HCT116 (cell line): ENCODE measurements at regions not wholly inside any gene's neighbourhood (a gene's known extent, or its start where the extent isn't known, plus 50 kb on each side); places are given as distances from the start of the nearest gene placed in this dataset.

Source experiments
- ATAC-seq: fragments of 200-7000 bp; cut with Tn5 transposase; 2 replicates; pipeline ENCODE4 v1.9.1; 2020; ENCODE audit warnings: mild to moderate bottlenecking, moderate library complexity
- BruUV-seq: library from RNA; stranded (reverse); fragments of 400-500 nt; replicated peaks from 2 replicates; lab custom pipeline; 2021; lab: Mats Ljungman, UMichigan
- CTCF ChIA-PET: fragments of 300-600 bp; sonication (Branson Sonifier 250); formaldehyde crosslinking; loops from one replicate; lab custom pipeline; 2021; ENCODE audit warnings: antibody characterized with exemption; lab: Charles Lee
- POLR2A ChIA-PET: fragments of 300-600, 350-600 bp; sonication (Branson Sonifier 250); formaldehyde crosslinking; loops from one replicate; lab custom pipeline; 2021; ENCODE audit warnings: antibody characterized with exemption; lab: Charles Lee
- RAD21 ChIA-PET, 2 experiments: fragments of 300-600 bp; sonication (Branson Sonifier 250); formaldehyde crosslinking; loops; one replicate each; lab custom pipeline; 2023; ENCODE audit warnings: low total read pairs in 2 of 2; ENCODE audit not compliant: uncharacterized antibody in 2 of 2, unreplicated experiment in 2 of 2, low non-redundant PET in 1 of 2; lab: Charles Lee
- DNase-seq: peaks from one replicate; pipeline ENCODE4 v3.0.0-alpha.2; 2010; ENCODE audit warnings: low read depth, low spot score
- H2AFZ ChIP-seq: fragments of 200-600 bp; shearing (Covaris generic), sonication (generic); 2 replicates; pipeline ENCODE4 v1.6.1; 2017; ENCODE audit warnings: low read depth, mixed run types, mixed read lengths, antibody characterized with exemption, low read length; ENCODE audit not compliant: poor library complexity, severe bottlenecking
- H3K27ac ChIP-seq: 2 replicates; pipeline ENCODE4 v1.5.1; 2012; ENCODE audit warnings: low read depth, low read length
- H3K27me3 ChIP-seq: fragments of 200-600 bp; sonication (generic); 2 replicates; pipeline ENCODE4 v1.6.1; 2016; ENCODE audit warnings: mixed run types, low read length, mixed read lengths; ENCODE audit not compliant: insufficient read depth
- H3K36me3 ChIP-seq, 2 experiments: fragments of 200-500 bp in 1 of 2; fragments of 200-600 bp in 1 of 2; sonication (Bioruptor generic) in 1 of 2; sonication (generic) in 1 of 2; 2 replicates each; pipeline versions ENCODE4 v1.5.1 to v1.6.1; 2014 to 2016; ENCODE audit warnings: low read length in 2 of 2, inconsistent platforms in 1 of 2, mixed read lengths in 1 of 2, mixed run types in 1 of 2; ENCODE audit not compliant: insufficient read depth in 2 of 2, control insufficient read depth in 1 of 2
- H3K4me1 ChIP-seq, 2 experiments: fragments of 200-600 bp in 1 of 2; sonication (generic) in 1 of 2; 2 replicates each; pipeline versions ENCODE4 v1.5.1 to v1.6.1; 2012 to 2017; ENCODE audit warnings: low read length in 2 of 2, inconsistent platforms in 1 of 2, mild to moderate bottlenecking in 1 of 2, mixed read lengths in 1 of 2, mixed run types in 1 of 2, moderate library complexity in 1 of 2; ENCODE audit not compliant: insufficient read depth in 2 of 2, control insufficient read depth in 1 of 2
- H3K4me2 ChIP-seq: fragments of 200-600 bp; sonication (generic); 2 replicates; pipeline ENCODE4 v1.6.1; 2017; ENCODE audit warnings: mixed run types, low read length, mixed read lengths
- H3K4me3 ChIP-seq, 2 experiments: fragments of 200-600 bp in 1 of 2; sonication (generic) in 1 of 2; replicated peaks in 1 of 2; 2 replicates each; pipeline ENCODE4 v1.5.1; 2011 to 2016; ENCODE audit warnings: low read length in 2 of 2, control low read depth in 1 of 2, low read depth in 1 of 2, mild to moderate bottlenecking in 1 of 2, mixed read lengths in 1 of 2, mixed run types in 1 of 2
- H3K79me2 ChIP-seq: fragments of 200-600 bp; sonication (generic); 2 replicates; pipeline ENCODE4 v1.6.1; 2017; ENCODE audit warnings: mild to moderate bottlenecking, mixed run types, low read length, moderate library complexity, mixed read lengths; ENCODE audit not compliant: insufficient read depth
- H3K9ac ChIP-seq: fragments of 200-600 bp; sonication (generic); 2 replicates; pipeline ENCODE4 v1.6.1; 2016; ENCODE audit warnings: low read length, mixed read lengths
- H3K9me2 ChIP-seq: fragments of 200-600 bp; sonication (generic), shearing (Covaris generic); 2 replicates; pipeline ENCODE4 v1.6.1; 2017; ENCODE audit warnings: mixed run types, mild to moderate bottlenecking, moderate library complexity; ENCODE audit not compliant: insufficient read depth
- H3K9me3 ChIP-seq, 2 experiments: fragments of 200-500 bp in 1 of 2; fragments of 200-600 bp in 1 of 2; sonication (Bioruptor generic) in 1 of 2; sonication (generic) in 1 of 2; 2 replicates each; pipeline ENCODE4 v1.6.1; 2014 to 2017; ENCODE audit warnings: low read length in 2 of 2, mixed read lengths in 2 of 2, inconsistent platforms in 1 of 2, low read depth in 1 of 2, mild to moderate bottlenecking in 1 of 2, mixed run types in 1 of 2, moderate library complexity in 1 of 2; ENCODE audit not compliant: control insufficient read depth in 1 of 2, insufficient read depth in 1 of 2
- H4K20me1 ChIP-seq: fragments of 200-600 bp; sonication (generic), shearing (Covaris generic); 2 replicates; pipeline ENCODE4 v1.6.1; 2017; ENCODE audit warnings: mixed run types, mild to moderate bottlenecking, moderate library complexity; ENCODE audit not compliant: insufficient read depth
- CBX3 ChIP-seq: IDR thresholded peaks from 2 replicates; pipeline ENCODE4 v1.6.1; 2012; ENCODE audit warnings: low read depth
- CEBPB ChIP-seq: IDR thresholded peaks from 2 replicates; pipeline ENCODE4 v1.6.1; 2012; ENCODE audit warnings: low read depth
- EGR1 ChIP-seq: IDR thresholded peaks from 2 replicates; pipeline ENCODE4 v1.6.1; 2012; ENCODE audit warnings: low read depth
- ELF1 ChIP-seq: IDR thresholded peaks from 2 replicates; pipeline ENCODE4 v1.6.1; 2012; ENCODE audit warnings: low read depth, borderline replicate concordance
- EZH2 ChIP-seq: fragments of 200-600 bp; sonication (generic); IDR thresholded peaks from 2 replicates; pipeline ENCODE4 v1.6.1; 2017; ENCODE audit warnings: antibody characterized with exemption, mixed run types
- EZH2phosphoT487 ChIP-seq: fragments of 200-600 bp; IDR thresholded peaks from 2 replicates; pipeline ENCODE4 v1.6.1; 2018; ENCODE audit warnings: antibody characterized with exemption, borderline replicate concordance
- FOSL1 ChIP-seq: IDR thresholded peaks from 2 replicates; pipeline ENCODE4 v1.6.1; 2012; ENCODE audit warnings: low read depth
- JUND ChIP-seq: IDR thresholded peaks from 2 replicates; pipeline ENCODE4 v1.6.1; 2012
- POLR2AphosphoS5 ChIP-seq: IDR thresholded peaks from 2 replicates; pipeline ENCODE4 v1.6.1; 2011; ENCODE audit warnings: mild to moderate bottlenecking, low read depth, low read length, moderate library complexity
- SIN3A ChIP-seq: IDR thresholded peaks from 2 replicates; pipeline ENCODE4 v1.6.1; 2012; ENCODE audit warnings: low read depth
- SP1 ChIP-seq: IDR thresholded peaks from 2 replicates; pipeline ENCODE4 v1.6.1; 2012; ENCODE audit warnings: low read depth
- YY1 ChIP-seq: IDR thresholded peaks from 2 replicates; pipeline ENCODE4 v1.6.1; 2011; ENCODE audit warnings: low read length, low read depth, moderate library complexity, mild to moderate bottlenecking; ENCODE audit not compliant: insufficient replicate concordance; ENCODE audit errors: extremely low read depth
- ZNF274 ChIP-seq: fragments of 200-500 bp; sonication (Bioruptor generic); IDR thresholded peaks from 2 replicates; pipeline ENCODE4 v1.6.1; 2014; ENCODE audit warnings: mild to moderate bottlenecking, low read depth, low read length, inconsistent platforms
- intact Hi-C: fragments of 100-400 bp; cut with micrococcal nuclease; formaldehyde crosslinking; loops from 2 replicates; pipeline ENCODE4 v1.10.0; 2022
- TF ChIP-seq, protein P1 (sequence below): IDR thresholded peaks from 2 replicates; pipeline ENCODE4 v1.6.1; 2012
- TF ChIP-seq, protein P2 (sequence below): IDR thresholded peaks from 2 replicates; pipeline ENCODE4 v1.6.1; 2012; ENCODE audit warnings: low read depth
- TF ChIP-seq, protein P3 (sequence below): IDR thresholded peaks from 2 replicates; pipeline ENCODE4 v1.6.1; 2011; ENCODE audit warnings: mild to moderate bottlenecking, low read length, moderate library complexity; ENCODE audit not compliant: insufficient replicate concordance; ENCODE audit errors: extremely low read depth

DNA sequence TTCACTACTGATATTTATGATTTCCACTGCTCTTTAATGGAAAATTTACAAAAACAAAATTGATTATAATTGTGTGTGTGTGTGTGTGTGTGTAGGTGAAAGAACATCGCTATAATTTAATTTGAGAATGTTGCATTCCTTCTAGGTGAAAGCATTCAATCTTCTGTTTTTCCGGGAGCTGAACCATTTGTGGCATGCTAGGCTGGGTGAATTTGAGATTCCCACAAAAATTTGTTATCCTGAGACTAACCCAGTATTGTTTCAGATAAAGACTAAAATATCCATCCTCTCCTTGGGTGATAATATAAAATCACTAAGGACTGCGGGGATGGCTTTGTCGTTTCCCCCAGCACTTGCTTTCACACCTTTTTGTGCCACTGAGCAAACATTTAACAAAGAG lies 911.2 kb upstream of the PIK3C3 start:
- TF ChIP-seq EGR1 (no peak), YY1 (no peak), CEBPB (no peak), POLR2AphosphoS5 (no peak), CBX3 (no peak), SIN3A (no peak), ELF1 (no peak), EZH2 (no peak), EZH2phosphoT487 (no peak), JUND (no peak), FOSL1 (no peak), SP1 (no peak), ZNF274 (no peak)
- TF ChIP-seq, protein P1, sequence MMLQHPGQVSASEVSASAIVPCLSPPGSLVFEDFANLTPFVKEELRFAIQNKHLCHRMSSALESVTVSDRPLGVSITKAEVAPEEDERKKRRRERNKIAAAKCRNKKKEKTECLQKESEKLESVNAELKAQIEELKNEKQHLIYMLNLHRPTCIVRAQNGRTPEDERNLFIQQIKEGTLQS: no peak
- TF ChIP-seq, protein P2, sequence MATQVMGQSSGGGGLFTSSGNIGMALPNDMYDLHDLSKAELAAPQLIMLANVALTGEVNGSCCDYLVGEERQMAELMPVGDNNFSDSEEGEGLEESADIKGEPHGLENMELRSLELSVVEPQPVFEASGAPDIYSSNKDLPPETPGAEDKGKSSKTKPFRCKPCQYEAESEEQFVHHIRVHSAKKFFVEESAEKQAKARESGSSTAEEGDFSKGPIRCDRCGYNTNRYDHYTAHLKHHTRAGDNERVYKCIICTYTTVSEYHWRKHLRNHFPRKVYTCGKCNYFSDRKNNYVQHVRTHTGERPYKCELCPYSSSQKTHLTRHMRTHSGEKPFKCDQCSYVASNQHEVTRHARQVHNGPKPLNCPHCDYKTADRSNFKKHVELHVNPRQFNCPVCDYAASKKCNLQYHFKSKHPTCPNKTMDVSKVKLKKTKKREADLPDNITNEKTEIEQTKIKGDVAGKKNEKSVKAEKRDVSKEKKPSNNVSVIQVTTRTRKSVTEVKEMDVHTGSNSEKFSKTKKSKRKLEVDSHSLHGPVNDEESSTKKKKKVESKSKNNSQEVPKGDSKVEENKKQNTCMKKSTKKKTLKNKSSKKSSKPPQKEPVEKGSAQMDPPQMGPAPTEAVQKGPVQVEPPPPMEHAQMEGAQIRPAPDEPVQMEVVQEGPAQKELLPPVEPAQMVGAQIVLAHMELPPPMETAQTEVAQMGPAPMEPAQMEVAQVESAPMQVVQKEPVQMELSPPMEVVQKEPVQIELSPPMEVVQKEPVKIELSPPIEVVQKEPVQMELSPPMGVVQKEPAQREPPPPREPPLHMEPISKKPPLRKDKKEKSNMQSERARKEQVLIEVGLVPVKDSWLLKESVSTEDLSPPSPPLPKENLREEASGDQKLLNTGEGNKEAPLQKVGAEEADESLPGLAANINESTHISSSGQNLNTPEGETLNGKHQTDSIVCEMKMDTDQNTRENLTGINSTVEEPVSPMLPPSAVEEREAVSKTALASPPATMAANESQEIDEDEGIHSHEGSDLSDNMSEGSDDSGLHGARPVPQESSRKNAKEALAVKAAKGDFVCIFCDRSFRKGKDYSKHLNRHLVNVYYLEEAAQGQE: no peak
- TF ChIP-seq, protein P3, sequence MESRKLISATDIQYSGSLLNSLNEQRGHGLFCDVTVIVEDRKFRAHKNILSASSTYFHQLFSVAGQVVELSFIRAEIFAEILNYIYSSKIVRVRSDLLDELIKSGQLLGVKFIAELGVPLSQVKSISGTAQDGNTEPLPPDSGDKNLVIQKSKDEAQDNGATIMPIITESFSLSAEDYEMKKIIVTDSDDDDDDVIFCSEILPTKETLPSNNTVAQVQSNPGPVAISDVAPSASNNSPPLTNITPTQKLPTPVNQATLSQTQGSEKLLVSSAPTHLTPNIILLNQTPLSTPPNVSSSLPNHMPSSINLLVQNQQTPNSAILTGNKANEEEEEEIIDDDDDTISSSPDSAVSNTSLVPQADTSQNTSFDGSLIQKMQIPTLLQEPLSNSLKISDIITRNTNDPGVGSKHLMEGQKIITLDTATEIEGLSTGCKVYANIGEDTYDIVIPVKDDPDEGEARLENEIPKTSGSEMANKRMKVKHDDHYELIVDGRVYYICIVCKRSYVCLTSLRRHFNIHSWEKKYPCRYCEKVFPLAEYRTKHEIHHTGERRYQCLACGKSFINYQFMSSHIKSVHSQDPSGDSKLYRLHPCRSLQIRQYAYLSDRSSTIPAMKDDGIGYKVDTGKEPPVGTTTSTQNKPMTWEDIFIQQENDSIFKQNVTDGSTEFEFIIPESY: no peak
- Histone ChIP-seq H4K20me1 (no peaks in the 10 kb centered on the region), H3K79me2 (no peaks in the 10 kb centered on the region), H3K9me2 (no peaks in the 10 kb centered on the region), H3K4me1 (no peaks in the 10 kb centered on the region), H3K27me3 (no peaks in the 10 kb centered on the region), H3K4me2 (no peak overlapping the region), H3K9ac (no peak overlapping the region), H2AFZ (no peak overlapping the region), H3K4me3 (no peak overlapping the region), H3K27ac (no peak overlapping the region), H3K36me3 (no peaks in the 10 kb centered on the region), H3K9me3 (peaks cover 20 to 27% of the 10 kb centered on the region in 2 experiments; a peak in 3 of 4 replicates)
- BruUV-seq: no TSS peak
- DNase-seq: no peak
- CTCF ChIA-PET: no interaction called here
- POLR2A ChIA-PET: no interaction called here
- ATAC-seq: no peak
- RAD21 ChIA-PET: no interaction called here
- intact Hi-C loops: no loop called here
